LHCN-M2 (cell line): ENCODE measurements at regions not wholly inside any gene's neighbourhood (a gene's known extent, or its start where the extent isn't known, plus 50 kb on each side); places are given as distances from the start of the nearest gene placed in this dataset.
A peak's percentile ranks its signal among the peaks of the same experiment; 100 is the strongest.

Experiments
- DNase-seq: peaks from one replicate; pipeline ENCODE4 v3.0.0-alpha.2; 2012; ENCODE audit warnings: low read depth

GRCh38 chr20:57810511-57811373 lies 100.9 kb upstream of the PMEPA1 start:
- DNase-seq, result peak; percentile 62

- no peak for DNase-seq
Measured at GRCh38 chr20:57809661-57810172, 99.9 kb upstream of the PMEPA1 start.

GRCh38 chr20:57809149-57809548 lies 99.3 kb upstream of the PMEPA1 start:
- DNase-seq, result no peak

DNA sequence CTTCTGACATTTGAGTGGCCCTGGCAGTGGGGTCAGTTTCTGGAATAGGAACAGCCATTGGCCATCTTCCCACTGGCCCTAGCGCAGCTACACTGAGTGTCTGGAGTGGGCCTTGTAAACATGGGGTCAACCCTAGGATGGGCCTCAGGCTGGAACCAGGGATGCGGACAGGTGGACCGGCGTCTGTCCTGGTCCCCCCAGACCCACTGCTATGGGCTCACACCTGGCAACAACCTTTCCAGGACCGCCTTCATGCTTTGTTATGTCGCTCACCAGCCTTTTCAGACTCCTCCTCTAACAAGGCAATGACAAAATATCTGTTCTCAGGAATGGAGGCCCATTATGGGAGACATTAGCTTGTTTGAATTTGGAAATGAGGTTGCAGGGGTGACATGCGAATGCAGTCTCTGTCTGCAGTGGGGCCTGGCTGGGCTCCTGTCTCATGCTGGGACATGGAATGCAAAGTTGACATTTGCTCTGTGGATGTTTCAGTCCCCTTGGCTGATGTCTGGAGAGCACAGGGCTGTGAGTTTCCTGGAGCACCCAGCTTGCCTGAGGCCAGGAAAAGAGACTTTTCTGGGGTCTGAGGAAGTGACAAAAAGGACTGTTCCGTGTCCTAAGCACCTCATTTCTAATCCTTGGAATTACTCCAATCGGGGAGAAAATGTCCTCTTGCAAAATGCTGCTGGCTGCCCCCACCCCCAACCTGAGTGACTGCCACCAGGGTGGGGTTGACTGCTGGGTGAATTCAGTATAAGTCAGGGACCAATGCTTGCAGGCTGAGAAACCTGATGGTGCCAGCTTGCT lies 98.7 kb upstream of the PMEPA1 start:
- no peak for DNase-seq

DNA sequence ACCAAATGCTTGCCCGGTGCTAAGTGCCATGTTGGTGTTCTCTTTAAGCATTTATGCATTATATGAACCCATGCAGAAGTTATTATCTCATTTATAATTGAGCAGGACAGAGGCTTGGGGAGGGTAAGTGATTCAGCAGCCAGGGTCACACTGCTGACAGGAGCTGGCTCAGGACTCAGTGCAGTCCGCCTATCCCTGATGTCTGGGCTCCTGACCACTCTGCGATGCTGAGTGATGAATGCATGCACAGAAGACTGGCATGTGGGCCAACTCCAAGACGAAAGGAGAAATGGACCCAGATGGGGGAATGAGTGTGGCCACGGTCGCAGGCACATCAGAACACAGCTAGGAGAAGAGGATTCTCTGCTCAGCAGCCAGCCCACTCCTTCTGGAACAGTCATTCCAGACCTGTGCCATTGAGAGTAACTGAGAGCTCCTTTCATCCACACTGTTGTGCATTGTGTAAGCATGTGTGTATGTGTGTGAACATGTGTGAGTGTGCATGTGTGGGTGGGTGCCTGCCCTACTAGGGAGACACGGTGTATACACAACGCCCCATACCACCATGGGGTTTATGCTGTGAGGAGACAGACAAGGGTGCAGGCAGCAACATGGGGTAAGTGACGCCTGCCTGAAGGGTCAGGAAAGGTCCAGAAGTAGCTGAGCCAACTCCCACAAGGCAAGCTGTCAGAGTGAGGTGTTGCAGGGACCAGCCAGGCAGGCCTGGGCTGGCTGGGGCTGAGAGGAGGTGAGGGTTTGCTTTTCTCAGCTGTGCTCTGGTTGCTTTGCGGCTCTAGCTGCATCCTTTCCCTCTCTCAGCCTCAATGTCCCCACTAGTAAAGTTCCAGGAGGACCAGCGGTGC lies 97.8 kb upstream of the PMEPA1 start:
- no peak for DNase-seq

DNA sequence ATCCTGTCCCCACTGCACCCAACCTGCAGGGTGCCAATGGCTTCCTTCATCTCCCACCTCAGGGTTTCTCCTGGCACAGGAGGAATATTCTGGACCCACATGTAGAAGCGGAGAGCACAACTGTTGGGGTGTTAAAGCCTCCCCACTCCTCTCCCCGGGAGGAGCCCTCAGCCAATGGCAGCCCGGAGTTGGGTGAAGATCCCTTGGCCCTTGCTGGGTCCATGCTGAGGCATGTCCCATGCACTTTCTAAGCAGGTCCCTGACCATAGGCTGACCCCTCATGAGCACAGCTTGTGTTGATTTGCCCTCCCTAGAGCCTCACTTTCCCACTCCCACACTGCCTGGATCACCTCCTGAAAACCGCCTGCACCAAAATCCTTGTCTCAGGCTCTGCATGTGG lies 97.2 kb upstream of the PMEPA1 start:
- DNase-seq, result no peak

- DNase-seq, result no peak
Measured at GRCh38 chr20:57806476-57806875, 96.7 kb upstream of the PMEPA1 start.

DNA sequence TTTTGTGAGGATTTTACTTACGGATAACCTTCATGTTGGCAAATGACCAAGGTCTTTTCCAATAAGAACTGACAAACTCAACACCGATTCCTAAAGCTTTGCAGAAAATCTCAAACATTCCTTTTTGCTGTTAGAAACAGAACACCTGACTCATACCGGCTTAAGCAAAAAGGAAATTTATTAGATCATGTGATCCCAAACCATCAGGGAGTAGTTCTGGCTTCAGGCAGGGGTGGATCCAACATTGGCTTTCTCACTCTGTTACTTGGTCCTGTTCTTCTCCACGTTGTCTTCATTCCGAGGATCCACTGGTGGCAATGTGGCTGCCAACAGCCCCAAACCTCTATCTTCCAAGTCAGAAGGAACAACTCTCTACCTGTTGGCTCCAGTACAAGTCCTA lies 95.9 kb upstream of the PMEPA1 start:
- DNase-seq, result no peak

DNA sequence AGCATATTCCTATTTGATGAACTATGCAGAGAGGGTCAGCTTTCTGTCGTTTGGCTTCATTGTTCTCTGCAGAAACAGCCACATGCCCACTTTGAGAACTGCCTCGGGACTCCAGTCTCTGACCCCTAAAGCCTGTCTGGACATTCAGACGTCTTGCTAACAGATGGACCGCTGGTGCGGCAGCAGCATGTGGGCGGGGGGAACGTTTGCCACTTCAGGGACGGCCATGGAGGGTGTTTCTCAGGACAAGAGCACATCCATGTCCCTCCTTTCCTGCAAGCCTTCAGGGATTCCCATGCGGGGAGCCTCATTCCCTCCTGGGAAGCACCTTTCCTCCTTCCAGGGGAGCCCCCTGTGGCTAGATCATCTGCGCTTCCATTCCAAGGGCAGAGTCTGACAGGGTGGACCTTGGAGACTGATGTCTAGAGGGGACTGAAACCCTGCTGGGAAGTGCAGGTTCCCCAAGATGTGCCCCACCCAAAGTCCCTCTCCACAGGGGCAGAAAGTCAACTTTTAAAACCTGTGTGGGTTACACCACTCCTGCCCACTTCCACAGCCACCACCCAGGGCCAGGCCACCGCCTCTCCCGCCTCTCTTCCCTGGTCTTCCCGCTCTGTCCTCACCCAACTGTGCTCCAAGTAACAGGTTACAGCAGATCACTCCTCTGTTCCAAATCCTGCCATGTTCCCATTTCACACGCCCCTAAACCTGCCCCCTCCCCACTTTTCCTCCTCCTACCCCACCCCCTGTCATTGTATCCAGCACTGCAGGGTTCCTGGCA lies 94.8 kb upstream of the PMEPA1 start:
- DNase-seq, result no peak

DNA sequence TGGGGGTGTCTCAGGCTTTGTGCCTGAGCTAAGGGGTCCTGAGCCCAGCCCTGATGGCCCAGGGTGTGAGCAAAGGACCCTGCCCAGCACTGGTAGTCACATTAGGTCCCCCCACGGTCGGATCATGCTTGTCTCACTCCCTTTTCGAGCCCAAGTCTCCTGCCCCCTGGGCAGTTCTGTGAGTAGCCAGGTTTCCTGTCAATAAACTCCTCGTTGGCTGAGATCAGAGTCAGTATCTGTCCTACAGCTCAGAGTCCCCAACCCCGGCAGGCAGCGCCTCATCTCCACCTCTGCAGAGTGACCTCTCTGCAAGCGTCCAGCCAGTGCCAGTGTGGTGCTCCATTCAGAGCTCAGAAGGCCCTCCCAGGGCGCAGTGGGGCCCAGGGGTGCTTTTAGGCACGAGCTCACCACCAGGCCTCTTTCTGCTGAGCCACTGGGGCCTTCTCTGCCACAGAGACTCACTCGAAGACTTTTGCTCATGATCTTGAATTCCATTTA lies 93.7 kb upstream of the PMEPA1 start:
- DNase-seq, result no peak

- DNase-seq, result no peak
Measured at GRCh38 chr20:57802765-57803507, 93.1 kb upstream of the PMEPA1 start.

DNA sequence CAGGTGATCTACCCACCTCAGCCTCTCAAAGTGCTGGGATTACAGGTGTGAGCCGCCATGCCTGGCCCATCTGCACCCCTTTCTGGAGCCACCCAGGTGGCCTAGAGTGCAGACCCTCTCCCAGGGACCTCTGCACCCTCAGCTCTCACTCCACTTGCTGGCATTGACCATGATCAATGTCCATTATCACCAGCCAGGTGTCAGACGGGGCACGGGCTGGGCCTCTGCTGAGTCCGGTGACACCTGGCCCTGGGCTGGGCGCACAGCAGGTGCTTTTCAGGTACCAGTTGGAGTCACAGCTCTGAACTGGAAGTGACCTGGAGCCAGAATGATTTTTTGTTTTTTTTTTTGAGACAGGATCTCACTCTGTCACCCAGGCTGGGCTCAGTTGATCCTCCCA lies 91.8 kb upstream of the PMEPA1 start:
- no peak for DNase-seq

- DNase-seq, result no peak
Measured at GRCh38 chr20:57800791-57801430, 91.1 kb upstream of the PMEPA1 start.

DNA sequence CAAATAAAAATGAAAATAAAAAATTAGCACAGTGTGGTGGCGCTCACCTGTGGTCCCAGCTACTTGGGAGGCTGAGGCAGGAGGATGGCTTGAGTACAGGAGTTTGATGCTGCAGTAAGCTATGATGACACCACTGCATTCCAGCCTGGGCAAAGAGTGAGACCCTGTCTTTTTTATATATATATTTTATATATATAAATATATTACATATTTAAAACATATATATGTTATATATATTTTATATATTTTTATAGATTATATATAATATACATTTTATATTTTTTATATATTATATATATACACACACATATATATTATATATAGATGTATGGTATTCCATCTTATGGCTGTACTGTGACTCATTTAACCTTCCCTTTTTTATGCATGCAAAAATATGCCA lies 87.6 kb upstream of the PMEPA1 start:
- no peak for DNase-seq

GRCh38 chr20:57795977-57796560 lies 86.3 kb upstream of the PMEPA1 start:
- DNase-seq, result no peak

DNA sequence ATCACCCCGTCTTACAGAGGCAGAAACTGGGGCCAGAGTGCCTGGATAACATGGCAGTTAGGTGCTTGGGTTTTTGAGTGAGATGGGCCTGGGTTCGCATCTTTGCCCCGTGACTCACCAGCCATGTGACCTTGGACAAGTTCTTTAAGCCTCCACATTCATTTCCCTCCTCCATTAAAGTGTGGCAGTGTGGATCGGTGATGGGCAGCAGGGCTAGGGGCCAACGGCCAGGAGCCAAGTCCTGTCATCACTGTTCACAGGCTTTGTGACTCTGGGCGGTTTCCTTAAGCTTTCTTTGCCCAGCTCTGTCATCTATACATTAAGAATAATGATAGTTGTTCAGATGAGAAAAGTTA lies 85.5 kb upstream of the PMEPA1 start:
- DNase-seq, result peak; percentile 93

DNA sequence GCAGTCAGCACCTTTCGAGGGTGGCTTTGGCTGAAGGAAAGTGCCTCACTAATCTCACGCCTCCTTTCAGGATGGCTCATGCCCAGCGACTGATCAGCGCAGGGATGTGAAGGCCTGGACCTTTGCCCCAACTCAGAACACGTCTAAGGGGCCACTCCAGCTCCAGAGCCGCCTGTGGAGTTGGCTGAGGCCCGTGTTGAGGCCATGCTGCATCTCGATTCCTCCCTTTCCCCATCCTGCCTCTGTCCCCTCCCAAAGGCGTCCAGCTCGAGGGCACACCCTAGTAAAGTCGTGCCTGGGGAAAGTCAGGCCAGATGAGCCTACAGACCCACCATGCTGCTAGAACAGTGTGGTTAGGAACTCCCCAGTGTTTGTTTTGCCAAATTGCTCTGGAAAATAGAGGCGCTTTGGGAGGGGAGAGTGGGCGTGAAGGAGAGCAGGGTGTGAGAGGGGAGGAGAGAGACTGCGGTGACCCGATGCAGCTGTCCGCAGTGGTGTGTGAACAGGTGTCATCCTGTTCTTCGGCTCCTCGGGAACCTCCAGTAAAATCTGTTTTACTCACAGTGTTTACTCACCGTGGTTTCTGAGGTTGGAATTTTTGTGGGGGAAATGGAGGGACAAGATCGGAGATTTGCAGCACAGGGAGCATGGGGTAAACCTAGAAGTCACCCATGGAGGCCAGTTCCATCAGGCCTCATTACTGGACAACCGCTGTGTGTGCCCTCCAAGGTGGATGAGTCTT lies 85.0 kb upstream of the PMEPA1 start:
- peak; percentile 97 for DNase-seq

DNA sequence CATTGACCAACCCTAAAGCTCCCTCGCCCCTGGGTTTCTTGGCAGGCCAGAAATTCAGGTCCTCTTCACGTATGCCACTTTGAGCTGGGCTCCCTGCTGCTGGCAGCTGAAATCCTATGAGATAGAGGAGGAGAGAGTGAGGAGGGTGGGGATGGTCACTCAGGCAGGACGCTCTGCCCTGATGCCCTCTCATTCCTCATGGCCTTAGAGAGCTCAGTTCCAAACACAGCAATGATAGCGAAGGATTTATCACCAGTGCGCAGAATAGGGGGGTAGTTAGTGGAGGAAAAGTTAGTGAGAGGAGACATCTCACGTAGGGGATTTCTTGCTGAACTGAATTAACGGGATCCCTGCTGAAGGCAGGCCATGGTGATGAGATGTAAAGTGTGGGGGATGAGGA lies 84.2 kb upstream of the PMEPA1 start:
- no peak for DNase-seq
